ENCODE measurements at regions not wholly inside any gene's neighbourhood (a gene's known extent, or its start where the extent isn't known, plus 50 kb on each side); places are given as distances from the start of the nearest gene placed in this dataset.

GRCh38 chr2:150339951-150340350, 147.5 kb downstream of the RND3 start:
- TF ChIP-seq POLR2A (IDR thresholded peaks at IDR 0.05; ENCODE audit: borderline replicate concordance, extremely low read depth, insufficient read depth, insufficient read length) (no peak), CTCF (IDR thresholded peaks at IDR 0.05 in 2 of 3, conservative IDR thresholded peaks at IDR 0.05 in 1 of 3; ENCODE audit: borderline replicate concordance in 1 of 3, insufficient read depth in 1 of 3, low read depth in 2 of 3, low read length in 2 of 3) (no peak)
